GM21723 (cell line): ENCODE measurements at regions not wholly inside any gene's neighbourhood (a gene's known extent, or its start where the extent isn't known, plus 50 kb on each side); places are given as distances from the start of the nearest gene placed in this dataset.

Source experiments
- ATAC-seq: cut with Tn5 transposase; IDR thresholded peaks from one replicate; pipeline ENCODE4 v1.9.1; 2021; ENCODE audit warnings: mild to moderate bottlenecking, moderate library complexity; ENCODE audit not compliant: unreplicated experiment

DNA sequence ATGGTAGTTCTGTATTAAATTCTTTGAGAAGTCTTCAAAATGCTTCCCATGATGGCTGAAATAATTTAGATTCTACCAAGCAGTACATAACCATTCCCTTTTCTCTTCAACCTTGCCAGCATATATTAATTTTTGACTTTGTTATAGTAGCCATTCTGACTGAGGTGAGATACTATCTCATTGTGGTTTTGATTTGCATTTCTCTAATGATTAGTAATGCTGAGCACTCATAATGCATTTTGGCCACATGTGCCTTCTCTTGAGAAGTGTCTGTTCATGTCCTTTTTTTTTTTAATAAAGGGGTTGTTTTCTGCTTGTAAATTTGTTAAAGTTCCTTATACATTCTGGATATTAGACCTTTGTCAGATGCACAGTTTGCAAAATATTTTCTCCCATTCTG is 173.9 kb downstream of the CALCRL start:
- ATAC-seq = no peak

DNA sequence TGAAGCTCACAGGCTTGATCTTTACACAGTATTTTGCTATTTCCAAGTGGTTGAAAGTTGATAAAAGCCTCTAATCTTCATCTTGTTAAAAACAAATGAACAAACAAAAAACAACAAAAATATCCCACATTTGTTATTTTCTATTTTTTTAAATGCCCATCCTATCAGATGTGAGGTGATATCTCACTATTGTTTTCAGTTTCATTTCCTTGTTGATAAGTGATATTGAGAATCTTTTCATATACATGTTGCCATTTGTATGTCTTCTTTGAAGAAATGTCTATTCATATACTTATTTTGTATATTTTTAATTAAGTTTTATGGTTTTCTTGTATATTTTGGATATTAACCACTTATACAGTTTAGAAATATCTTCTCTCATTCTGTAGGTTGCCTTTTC is 175.8 kb downstream of the CALCRL start:
- ATAC-seq = no peak

DNA sequence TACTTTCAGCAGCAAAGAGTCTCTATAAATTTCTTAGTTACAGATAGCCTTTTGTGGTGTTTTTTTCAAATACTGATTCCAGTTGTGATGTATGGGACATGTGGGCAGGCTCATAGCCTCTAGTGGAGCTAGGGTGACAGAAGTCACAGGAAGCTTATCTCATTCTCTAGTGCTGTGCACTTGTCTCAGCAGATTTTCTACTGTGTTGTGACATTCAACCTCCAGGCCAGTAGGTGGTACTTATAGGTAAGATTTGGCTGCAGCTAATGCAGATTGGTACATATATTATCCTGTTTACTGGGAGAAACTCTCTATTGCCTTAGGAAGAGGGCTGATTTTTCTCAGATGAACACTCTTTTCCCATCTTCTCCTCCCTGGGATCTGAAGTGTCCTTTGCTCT is 176.2 kb downstream of the CALCRL start:
- ATAC-seq = no peak

DNA sequence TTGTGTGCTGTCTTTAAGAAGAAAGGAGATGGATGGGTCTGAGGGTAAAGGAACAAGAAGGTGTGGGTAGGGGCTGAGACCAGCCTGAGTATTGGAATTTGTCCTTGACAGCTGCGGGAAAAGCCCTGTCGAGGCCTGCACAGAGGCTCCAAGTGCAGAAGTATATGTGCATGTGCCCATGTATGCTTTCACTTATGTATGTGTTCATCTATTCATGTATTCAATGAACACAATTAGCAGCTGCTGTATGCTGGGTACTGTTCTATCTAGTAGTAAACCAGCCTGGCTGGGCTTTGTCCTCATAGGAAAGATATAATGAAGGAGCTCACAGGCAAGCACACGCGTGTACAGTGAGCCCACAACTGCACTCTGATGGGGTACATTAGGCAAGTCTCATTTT is 181.4 kb downstream of the CALCRL start:
- no peak for ATAC-seq

DNA sequence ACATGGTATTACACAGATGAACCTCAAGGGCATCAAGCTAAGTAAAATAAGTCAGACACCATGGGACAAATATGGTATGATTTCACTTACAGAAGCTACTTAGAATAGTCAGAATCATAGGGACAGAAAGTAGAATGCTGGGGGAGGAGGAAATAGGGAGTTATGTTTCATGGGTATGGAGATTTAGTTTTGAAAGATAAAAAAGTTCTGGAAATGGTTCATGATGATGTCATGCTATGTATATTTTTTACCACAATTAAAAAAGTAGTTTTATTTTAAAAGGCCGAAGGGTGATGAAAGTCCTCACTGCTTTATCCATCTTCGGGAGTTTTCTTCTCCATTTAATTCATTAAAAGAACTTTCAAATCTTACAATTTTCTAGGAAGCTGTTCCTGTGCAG is 181.9 kb downstream of the CALCRL start:
- no peak for ATAC-seq

DNA sequence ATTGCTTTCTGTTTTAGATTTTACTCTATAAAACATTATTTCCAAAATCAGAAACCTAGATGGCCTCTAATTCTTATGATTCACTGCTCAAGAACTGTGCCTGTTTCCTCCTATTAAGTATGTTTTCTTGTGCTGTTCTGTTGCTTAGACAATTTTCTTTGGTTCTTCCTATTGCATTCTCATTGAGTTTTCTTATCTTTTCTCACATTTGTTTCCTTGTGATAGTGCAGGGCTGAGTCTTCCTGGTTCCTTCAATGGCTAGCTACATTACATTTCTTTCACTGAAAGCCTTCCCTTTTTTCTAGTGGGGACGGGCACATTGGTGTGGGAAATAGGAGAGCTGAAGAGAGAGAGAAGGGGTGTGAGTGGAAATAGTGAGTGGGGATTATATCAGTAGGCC is 183.4 kb downstream of the CALCRL start:
- no peak for ATAC-seq

DNA sequence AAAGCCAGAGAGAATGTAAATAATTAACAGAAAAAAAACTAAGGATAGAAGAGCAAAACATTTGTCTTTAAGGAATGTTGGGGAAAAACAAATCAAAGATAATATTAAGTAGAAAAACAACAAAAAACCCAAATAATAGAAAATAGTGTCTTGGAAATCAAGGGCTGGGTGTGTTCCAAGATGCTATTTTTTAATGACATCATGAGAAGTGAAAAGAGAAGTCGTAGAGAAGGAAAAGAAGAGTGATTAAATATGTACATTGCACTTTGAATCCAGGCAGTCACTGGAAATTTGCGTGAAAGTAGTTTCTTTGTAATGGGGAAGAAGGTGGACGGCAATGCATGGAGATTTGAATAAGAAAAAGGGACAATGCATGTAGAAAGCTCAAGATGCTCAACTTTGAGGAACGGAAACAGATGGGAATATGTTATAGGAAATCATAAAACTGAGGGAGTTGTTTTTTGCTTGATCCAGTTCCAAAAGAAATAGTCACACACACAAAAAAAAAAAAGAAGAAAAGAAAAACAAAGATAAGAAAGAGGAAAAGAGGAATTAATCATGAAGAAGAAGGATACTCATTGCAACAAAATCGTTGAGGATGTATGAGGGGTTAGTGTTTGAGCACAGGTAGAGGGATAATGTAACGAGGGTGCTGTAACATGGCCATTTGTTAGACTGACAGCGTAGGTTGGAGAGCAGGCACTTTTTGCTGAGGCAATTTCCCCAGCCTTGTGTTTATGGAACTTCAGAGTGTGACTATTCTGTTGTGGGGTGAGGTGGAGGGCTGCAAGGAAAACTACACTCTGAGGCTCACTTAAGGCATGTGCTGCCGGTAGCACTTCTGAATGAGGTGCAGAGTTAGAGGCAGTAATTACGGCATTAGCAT is 184.1 kb downstream of the CALCRL start:
- ATAC-seq = no peak

DNA sequence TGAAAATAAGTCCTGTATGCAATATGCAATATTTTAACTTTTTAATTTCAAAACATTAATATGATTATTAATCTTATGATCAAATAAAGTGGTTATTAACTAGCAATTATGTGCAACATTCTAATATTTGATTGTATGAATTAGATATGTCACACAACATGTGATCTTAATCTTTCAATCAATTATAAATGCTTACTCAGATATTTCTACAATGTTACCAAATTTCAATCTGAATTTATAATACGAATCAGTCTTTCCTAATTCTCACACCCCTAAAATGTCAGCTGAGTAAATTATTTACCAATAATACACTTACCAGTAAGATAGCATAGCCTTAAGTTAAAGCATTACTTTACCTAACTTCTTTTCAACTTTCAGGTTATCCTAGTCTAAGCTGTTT is 186.3 kb downstream of the CALCRL start:
- ATAC-seq = no peak

DNA sequence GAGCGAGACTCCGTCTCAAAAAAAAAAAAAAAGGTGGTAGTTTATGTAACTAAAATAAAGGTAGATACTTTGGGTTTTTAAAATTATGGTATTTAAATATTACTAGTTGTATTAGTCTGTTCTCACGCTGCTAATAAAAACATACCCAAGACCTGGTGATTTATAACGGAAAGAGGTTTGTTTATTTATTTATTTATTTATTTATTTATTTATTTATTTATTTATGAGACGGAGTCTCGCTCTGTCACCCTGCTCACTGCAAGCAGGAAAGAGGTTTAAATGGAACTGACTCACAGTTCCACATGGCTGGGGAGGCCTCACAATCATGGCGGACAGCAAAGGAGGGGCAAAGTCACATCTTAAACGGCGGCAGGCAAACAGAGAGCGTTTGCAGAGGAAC is 196.0 kb downstream of the CALCRL start:
- ATAC-seq = no peak

DNA sequence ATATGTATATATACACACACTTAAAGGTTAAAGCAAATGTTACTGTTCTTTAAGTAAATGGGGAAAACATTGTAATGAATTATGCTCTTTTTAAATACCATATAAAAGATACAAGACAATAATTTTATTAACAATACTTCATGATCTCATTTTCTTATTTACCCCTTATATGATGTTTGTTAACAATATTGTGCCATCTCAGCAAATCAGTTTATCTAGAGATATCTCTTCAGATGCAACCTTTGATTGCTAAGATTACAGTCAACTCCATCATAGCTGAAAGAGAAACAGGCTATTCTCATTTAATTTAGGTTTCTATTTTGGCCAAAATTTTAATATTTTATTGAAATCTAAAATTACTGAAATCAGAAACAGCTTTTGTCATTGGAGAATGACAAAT is 197.9 kb downstream of the CALCRL start:
- ATAC-seq = no peak

DNA sequence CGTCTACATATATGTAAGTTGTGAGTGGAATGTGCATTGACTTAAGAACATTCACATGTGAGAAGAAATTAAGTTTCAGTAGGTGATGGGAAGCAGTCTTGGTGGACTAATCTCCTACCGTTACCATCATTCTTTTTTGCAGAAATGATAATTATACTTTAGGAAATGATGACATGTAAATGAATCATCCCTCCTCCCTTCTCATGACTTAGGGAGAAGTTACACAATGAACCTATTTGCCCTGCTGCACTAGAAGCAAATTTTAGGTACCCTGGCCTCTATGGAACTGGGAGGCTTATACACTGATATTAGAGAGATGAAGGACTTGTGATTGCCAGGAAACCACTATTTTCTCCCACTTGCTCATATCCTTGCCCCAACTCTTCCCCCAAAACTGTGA is 214.2 kb downstream of the CALCRL start:
- ATAC-seq = no peak

DNA sequence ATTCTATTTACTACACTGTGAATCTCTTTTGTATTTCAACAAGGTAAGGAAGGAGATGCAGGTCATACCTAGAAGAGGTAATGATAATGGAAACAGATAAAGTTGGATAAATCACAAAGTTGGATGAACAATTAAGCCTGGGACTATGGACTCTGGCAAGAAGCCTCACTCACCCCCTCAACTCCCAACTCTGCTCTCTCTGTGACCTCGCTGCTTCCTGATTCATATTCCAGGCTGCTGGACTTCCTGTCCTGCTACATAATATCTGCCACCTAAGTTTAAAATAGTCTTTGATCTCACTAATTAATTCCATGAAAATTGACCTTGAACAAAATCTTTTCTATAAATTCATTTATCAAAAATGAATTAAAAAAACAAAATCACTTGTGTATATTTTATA is 215.3 kb downstream of the CALCRL start:
- no peak for ATAC-seq

DNA sequence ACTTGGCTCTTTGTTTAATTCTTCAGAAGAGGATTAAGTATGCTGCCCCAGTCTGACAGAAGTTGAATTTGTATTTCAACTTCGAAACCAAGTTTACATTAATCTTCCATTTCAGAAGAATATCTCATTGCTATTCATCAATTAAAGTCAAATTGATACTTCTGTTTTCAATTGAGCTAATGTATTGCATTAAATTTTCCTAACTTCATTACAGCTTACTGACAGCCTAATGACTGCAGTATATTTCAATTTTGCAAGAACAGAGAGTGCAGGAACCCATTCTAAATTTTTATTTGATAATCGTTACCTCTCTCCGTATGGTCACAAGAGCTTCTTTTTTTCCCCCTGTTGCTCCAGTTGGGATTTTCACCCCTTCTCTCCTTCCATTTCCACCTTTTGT is 218.0 kb downstream of the CALCRL start:
- ATAC-seq = no peak

DNA sequence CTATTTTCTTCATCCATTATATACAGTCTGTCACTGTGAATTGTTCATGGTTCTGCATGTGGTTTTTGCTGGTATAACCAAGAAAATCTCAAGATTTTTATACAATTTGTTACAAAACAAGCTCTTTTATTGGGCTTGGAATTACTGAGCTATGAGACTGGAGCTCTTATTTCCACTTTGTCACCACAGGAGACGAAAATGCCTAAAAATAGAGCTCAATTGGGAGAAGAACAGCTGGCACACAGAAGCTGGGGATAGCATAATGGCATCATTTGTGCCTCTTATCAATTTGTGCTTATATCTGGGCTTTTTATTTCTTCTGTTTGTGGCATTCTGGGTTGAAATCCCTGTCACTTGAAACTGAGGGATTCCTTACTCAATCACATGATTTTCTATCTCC is 219.1 kb downstream of the CALCRL start:
- no peak for ATAC-seq

DNA sequence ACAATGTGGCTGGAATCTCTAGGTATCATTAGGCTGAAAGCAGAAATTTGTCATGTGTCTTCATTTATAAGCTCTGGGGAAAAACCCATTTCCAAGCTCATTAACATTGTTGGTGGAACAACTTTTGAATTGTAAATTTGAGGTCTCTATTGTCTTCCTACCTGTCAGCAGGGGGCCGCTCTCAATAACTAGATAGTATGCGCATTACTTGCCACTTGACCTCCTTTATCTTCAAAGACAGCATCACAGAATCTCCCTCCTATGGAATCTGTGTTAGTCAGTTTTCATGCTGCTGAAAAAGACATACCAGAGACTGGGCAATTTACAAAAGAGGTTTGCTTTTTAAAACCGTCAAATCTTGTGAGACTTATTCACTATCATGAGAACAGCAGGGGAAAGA is 223.1 kb downstream of the CALCRL start:
- ATAC-seq = no peak

DNA sequence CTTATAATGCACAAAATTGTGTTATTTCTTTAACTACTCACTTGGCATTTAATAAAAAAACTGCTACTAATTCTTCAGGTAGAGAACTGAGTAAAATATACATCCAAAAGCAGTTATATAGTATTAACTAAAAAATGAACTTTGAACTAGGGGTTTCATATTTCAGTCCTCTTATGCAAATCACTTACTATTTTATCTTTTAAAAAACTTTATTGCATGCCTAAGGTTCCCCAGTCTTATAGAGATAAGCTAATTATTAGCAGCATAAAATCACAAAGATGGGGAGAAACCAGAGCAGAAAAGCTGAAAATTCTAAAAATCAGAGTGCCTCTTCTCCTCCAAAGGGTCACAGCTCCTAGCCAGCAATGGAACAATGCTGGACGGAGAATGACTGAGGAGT is 228.0 kb downstream of the CALCRL start:
- no peak for ATAC-seq

DNA sequence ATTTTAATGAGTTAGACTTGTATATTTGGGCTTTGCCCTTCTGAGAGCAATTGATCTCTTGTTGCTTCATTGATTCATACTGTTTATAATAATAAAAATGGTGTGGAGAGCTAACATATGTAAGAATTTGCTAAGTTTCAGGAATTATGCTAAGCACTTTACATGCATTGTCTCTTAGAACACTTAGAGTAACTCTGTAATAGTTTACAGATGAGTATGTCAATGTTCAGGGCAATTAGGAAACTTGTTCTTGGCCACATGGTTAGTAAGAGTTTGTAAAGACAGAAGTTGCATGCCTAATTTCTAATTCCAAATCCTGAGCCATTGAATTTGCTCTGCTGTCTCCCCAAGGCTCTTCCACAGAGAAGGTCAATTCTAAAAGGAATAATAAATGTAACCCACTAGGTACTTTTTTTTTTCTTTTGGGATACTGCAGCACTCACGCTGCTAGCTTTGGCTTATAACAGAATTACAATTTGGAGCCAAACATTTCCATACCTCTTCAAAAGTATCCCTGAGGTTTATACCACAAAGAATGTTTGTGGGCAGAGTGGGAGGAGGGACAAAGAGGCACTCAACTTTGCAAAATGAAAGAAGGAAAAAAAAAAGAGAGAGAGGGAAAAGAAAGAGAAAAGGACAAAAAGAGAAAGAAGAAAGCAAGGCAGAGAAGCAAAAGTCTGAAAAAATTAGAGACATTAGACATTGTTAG is 232.4 kb downstream of the CALCRL start:
- no peak for ATAC-seq

DNA sequence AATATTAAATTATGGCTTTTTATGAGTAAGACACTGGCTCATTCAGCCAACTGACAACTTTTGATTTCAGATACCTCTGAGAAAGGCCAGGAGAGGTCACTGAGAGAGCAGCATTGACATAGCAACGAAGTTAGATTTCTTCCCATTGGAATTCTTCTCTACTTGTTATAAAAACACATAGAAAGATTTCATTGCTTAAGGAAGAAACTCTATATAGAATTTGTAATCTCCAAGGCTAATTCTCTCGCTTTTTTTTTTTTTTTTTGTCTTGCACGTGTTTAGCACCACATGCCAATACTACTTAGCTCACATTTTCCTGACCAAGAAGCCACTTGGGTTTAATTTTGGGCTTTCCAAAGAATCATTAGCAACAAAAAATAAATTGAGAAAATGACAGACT is 233.7 kb downstream of the CALCRL start:
- no peak for ATAC-seq

DNA sequence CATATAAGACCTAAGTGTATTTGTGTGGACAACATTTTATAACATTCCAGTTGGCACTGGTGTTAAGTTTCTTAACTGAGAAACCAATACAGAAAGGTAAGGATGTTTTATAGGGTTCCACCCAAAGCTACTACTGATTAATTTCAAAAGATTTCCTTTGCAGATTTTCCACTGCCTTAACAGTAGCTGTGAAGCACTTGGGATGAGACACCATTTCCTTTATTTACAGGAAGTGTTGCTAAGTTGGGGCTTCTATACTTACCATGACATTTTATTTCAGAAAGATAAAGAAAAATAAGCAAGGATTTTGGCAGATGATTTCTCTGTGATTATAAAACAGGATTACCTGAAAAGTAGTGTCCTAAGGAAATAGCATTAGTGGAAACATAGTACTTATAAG is 234.3 kb downstream of the CALCRL start:
- no peak for ATAC-seq

DNA sequence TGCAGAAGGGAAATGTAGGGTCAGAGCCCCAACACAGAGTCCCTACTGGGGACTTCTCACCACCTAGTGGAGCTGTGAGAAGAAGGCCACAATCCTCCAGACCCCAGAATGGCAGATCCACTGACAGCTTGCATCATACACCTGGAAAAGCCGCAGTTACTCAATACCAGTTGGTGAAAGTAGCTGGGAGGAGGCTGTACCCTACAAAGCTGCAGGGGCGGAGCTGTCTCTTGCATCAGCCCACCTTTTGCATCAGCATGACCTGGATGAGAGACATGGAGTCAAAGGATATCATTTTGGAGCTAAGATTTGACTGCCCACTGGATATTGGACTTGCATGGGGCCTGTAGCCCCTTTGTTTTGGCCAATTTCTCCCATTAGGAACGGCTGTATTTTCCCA is 237.3 kb downstream of the CALCRL start:
- ATAC-seq = no peak

DNA sequence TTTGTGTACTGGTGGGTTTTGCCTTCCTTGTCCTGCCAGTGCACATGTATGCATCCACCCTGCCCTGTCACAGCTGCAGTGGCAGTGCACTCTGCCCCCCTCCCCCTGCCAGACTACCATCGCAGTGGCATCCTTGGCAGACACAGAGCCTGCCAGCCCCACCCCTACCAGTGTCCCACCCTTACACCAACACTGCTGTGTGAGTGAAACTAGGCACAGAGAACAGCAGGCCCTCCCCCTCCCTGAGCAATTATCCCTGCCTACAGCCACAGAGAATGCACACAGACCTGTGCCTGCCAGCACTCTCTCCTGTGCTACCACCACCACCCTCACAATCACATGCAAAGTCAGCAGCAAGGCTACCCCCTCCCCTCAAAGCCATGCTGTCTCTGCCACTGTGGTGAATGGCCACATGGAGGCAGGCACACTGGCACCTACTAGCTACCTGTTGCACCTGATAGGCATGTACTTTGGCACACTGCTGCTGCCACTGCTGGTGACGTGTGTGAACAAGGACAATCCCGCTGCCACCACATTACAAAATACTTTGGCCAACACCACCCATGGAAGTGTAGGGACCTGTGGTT is 239.8 kb downstream of the CALCRL start:
- no peak for ATAC-seq

DNA sequence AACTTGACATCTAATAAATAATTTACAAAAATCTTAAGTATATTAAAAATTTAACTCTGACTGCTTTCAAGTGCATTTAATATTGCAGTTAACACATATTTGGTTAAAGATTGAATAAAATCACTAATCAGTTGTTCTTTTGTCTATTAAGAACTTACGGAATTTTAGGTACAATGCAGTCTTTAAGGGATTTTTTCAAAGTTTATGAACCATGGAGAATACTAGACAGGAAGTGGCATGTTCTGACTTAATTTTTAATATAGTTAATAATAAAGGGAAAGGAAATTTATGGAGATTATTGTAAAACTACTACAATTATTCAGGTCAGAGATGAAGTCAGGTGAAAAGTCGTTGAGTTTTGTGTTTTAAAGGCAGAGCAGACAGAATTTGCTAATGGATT is 240.9 kb downstream of the CALCRL start:
- no peak for ATAC-seq
